ENCODE measurements at regions not wholly inside any gene's neighbourhood (a gene's known extent, or its start where the extent isn't known, plus 50 kb on each side); places are given as distances from the start of the nearest gene placed in this dataset.
A peak's percentile ranks its signal among the peaks of the same experiment; 100 is the strongest.
"Not testable (repeated sequence)": the region's sequence is repeated elsewhere in the genome, so short reads cannot be mapped to it uniquely, and the experiment has no call there.

DNA sequence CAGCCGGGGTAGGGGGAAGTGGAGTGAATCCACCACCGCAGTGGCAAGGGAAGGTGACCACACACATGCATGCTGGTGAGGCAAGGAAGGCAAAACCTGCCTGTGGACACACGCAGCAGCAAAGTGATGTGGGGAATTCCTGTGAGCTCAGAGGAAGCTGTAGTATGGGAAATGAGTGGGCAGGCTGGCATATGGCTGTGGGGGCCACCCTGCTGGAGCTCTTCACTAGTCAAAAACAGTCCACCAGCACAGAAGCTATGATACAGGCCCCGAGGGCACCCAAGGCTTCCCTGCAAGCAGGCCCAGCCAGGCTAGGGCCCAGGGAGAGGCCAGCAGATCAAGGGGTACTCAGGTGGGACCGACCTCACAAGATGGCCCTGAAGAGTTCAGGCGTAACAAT, 239.1 kb downstream of the CHM start:
- DNase-seq (ENCODE audit: insufficient read length, low spot score): no peak
- FAIRE-seq: no peak

DNA sequence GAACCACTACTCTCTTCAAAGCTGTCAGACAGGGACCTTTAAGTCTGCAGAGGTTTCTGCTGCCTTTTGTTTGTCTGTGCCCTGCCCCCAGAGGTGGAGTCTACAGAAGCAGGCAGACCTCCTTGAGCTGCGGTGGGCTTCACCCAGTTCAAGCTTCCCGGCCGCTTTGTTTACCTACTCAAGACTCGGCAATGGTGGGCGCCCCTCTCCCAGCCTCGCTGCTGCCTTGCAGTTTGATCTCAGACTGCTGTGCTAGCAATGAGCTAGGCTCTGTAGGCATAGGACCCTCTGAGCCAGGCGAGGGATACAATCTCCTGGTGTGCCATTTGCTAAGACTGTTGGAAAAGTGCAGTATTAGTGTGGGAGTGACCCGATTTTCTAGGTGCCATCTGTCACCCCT, 275.0 kb downstream of the CHM start:
- not testable (repeated sequence) for FAIRE-seq

DNA sequence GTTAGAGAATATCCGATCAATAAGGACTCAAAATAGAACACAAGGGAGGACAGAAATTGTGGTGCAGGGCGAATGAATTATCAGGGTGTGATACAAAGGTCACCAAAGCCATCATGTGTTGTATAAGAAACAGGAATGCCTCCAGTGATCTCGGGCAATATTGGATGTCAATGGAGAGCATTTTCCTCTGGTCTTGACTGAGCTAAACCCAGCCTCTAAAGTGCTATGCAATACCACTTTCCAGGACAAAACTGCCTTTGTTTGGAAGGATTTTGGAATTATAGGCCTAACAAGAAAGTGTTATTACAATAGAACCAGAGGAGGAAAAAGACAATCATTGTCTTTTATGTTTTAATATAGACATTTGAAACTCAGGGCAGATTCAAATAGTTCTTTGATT, 281.7 kb downstream of the CHM start:
- no peak for DNase-seq (ENCODE audit: insufficient read length, low spot score)
- no peak for FAIRE-seq

More for the DNA sequence above, 275.0 kb downstream of the CHM start:
- not testable (repeated sequence) for DNase-seq (ENCODE audit: insufficient read length, low spot score)

DNA sequence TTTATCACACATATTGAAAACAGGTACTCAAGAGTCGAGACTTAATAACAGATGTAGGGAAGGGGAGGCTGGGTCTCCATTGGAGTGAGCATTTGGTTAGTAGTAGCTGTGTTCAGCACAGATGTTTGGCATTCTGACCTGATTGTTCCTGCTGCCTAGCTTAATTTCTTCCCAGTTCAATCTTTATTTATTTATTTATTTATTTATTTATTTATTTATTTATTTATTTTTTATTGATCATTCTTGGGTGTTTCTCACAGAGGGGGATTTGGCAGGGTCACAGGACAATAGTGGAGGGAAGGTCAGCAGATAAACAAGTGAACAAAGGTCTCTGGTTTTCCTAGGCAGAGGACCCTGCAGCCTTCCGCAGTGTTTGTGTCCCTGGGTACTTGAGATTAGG, 324.3 kb downstream of the CHM start:
- FAIRE-seq; DNase-seq (ENCODE audit: insufficient read length, low spot score): not testable (repeated sequence)

DNA sequence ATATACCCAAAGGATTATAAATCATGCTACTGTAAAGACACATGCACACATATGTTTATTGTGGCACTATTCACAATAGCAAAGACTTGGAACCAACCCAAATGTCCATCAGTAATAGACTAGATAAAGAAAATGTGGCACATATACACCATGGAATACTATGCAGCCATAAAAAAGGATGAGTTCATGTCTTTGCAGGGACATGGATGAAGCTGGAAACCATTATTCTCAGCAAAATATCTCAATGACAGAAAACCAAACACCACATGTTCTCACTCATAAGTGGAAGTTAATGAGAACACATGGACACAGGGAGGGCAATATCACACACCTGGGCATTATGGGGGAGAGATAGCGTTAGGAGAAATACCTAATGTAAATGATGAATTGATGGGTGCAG, 323.8 kb upstream of the POF1B start:
- FAIRE-seq; DNase-seq (ENCODE audit: insufficient read length, low spot score): not testable (repeated sequence)

DNA sequence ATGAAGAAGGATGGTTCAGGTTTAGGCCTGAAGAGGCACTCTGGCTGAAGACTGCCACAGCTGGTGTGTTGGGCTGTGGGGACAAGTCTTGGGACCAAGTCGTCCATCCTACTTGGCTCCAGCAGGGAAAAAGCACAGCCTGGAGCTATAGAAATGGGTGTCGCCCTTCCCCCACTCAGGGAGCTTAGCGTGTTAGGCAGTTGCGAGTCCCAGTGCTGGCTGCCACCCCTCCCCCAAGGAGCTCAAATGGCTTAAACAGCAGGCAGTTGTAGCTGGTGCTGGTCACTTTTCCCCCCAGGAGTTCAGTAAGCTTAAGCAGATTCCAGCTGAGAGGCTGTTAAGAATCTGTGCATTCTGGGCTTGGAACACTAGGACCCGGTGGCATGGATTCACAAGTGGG, 319.5 kb upstream of the POF1B start:
- FAIRE-seq (no peak), DNase-seq (ENCODE audit: insufficient read length, low spot score) (no peak)

DNA sequence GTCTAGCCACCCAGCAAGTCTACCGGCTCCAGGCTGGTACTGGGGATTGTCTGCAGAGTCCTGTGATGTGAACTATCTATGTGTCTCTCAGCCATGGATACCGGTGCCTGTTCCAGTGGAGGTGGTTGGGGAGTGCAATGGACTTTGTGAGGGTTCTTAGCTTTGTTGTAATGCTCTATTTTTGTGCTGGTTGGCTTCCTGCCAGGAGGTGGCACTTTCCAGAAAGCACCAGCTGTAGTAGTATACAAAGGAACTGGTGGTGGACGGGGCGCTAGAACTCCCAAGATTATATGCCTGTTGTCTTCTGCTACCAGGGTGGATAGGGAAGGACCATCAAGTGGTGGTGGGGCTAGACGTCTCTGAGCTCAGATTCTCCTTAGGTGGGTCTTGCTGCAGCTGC, 306.4 kb upstream of the POF1B start:
- no peak for DNase-seq (ENCODE audit: insufficient read length, low spot score)
- no peak for FAIRE-seq

DNA sequence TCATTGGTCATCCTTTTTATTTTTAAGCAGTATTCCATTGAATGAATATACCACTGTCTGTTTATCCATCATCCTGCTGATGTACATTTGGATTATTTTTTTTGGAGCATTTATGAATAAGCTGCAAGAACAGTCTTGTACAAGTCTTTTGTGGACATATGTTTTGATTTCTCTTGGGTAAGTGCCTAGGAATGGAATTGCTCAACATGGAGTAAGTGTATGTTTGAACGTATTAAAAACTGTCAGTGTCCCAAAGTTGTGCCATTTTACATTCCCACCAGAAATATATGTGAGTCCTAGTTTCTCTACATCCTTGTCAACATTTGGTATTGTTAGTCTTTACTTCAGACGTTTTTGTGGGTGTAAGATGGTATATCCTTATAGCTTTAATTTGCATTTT, 287.0 kb upstream of the POF1B start:
- FAIRE-seq: no peak
- no peak for DNase-seq (ENCODE audit: insufficient read length, low spot score)

DNA sequence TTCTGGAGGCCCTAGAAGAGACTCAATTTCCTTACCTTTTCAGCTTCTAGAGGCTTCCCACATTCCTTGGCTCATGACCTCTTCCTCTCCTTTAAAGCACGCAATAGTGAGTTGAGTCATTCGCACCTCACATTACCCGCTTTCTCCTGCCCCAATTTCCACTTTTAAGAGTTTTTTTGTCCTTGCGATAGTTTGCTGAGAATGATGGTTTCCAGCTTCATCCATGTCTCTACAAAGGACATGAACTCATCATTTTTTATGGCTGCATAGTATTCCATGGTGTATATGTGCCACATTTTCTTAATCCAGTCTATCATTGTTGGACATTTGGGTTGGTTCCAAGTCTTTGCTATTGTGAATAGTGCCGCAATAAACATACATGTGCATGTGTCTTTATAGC, 284.5 kb upstream of the POF1B start:
- FAIRE-seq; DNase-seq (ENCODE audit: insufficient read length, low spot score): not testable (repeated sequence)

DNA sequence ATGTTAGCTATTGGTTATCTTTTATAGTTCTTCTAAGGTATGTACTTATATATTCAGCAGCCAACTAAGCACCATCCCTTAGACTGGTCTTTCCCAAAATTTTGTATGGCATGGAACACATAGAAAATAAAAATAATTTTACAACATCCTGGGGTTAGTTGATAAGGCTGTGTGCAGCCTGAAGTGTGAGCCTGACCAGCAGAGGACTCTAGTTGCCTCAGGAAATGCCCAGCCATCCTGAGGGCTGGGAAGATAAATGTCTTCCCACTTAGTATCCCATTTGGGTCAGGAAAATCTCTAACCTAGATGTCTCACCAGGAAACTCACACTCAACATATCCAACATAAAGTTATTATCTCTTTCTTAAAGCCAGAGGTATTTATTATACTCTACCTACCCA, 251.4 kb upstream of the POF1B start:
- DNase-seq (ENCODE audit: insufficient read length, low spot score) (no peak), FAIRE-seq (no peak)

DNA sequence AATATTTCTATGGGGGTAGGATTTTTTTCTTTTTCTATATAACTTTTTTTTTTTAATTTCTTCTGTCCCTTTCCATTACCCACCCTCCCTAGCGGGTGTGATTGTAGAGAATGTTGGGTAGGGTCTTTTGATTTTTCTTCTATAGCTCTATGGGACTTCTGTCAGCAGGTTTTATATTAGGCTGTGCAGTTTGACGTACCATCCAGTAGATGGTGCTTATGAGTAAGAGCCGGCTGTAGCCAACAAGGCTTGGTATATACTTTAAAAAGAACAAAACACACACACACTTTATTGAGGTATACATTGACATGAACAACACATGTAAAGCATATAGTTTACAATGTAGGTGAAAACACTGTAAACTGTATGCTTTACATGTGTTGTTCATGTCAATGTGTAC, 247.9 kb upstream of the POF1B start:
- FAIRE-seq (no peak), DNase-seq (ENCODE audit: insufficient read length, low spot score) (no peak)

DNA sequence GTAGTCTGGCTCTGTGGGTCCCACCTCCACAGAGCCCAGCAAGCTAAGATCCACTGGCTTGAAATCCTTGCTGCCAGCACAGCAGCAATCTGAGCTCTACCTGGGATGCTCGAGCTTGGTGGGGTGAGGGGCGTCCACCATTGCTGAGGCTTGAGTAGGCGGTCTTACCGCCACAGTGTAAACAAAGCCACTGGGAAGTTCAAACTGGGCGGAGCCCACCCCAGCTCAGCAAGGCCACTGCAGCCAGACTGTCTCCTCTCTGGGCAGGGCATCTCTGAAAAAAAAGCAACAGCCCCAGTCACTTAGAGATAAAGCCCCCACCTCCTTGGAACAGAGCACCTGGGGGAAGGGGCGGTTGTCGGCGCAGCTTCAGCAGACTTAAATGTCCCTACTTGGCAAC, 243.2 kb upstream of the POF1B start:
- FAIRE-seq (no peak), DNase-seq (ENCODE audit: insufficient read length, low spot score) (no peak)

DNA sequence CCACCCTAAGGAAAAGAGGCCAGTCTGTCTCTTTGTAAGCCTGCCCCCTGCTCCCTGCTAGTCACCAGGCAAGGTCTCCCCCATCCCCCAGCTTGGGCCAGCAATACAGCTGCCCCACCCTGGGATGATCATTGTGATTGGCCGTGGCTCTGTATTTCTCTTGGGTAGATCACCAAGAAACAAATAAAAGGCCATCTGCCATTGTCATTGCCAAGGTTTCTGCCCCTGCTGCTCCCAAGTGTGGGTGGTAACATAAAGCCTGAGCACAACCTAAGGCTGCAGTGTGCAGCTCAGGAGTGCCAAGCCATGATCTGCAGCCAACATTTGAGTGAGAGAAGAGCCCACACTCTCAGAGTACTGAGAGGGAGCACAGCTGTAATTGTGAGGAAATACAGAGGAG, 241.0 kb upstream of the POF1B start:
- DNase-seq (ENCODE audit: insufficient read length, low spot score): no peak

DNA sequence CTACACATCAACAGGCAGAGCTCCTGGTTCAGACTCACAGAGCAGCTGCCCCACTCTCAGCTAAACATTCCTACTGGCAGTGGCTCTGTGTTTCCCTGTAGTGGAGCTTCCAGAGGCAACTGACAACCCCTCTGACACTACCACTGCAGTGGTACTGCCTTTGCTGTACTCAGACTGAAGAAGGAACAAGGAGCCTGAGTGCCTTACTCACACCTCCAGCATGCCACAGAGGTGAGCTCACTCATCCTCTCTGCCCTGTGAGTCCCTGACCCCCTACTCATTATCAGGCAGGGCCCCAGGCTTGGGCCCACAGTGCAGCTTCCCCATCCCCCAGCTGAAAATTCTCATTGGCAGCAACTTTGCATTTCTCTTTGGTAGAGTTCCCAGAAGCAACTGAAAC, 240.5 kb upstream of the POF1B start:
- FAIRE-seq (no peak), DNase-seq (ENCODE audit: insufficient read length, low spot score) (no peak)

More for the DNA sequence above, 241.0 kb upstream of the POF1B start:
- no peak for FAIRE-seq

DNA sequence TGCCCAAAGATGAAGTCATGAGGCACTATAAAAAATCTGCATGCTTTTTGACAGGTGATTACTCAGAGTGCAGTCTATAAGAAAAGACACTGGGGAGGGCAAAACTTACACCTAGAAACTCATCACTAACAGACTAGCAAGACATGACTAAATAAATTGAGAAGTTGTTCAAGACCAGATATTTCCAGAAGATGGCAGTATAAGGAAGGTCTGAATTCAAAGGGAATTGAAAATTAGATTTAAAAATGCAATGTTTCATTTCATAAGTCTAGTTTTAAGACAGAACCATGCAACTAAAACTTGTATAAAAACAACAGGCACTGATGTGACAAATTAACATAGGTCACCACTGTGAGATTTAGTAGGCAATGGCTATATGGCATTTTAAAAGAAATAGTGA, 232.5 kb upstream of the POF1B start:
- FAIRE-seq (no peak), DNase-seq (ENCODE audit: insufficient read length, low spot score) (peak; percentile 0)

DNA sequence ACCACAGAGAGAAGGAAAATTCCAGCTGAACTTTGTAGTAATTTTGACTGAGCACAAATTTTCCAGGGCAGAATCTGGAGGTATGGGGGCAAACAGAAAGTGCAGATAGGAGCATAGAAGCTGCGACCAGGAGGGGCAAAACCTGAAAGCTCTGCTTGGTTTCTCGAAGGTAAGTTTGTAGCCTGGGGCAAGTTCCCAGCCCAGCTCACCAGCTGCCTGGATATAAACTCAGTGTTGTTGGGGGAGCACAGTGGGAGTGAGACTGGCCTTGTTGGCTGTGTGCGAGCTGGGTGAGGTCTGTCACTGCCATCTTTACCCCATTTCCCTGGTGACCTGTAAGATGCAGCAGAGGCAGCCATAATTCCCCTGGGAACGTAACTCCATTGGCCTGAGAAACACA, 213.5 kb upstream of the POF1B start:
- no peak for FAIRE-seq
- DNase-seq (ENCODE audit: insufficient read length, low spot score): no peak

DNA sequence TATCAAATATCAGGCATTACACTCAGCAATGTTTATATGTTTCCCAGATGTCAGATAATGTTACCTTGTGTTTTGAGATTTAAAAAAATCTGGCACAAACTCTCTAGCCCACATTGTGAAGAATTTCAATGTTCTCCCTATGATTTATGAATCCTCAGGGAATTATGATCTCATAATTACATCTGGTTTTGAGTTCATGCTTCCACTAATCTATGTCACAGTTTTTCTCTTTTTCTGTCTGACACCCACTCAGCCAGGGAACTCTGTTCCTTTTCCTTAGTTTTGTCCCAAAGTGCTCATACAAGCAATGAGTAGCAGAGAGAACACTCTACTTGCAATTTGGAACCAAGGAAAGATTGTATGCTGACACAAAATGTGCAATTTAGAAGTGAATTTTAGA, 212.1 kb upstream of the POF1B start:
- FAIRE-seq (no peak), DNase-seq (ENCODE audit: insufficient read length, low spot score) (no peak)

DNA sequence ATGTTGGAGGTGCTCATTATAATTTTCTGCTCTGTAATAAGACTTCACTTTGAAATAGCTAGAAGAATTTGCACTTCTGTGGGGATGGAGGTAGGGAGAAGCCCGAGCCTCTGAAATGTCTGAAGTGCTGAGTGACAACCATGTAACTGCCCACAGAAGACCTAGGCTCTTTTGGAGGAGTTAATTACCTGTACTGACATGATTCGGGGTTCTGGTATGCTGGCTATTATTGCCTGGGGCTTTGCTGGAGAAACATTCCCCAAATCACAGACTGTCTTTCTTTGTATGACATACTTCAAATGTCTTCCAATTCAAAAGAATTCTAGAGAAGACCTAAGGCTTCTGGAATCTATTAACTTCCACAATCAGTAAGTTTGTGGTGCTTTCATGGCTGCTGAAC, 211.2 kb upstream of the POF1B start:
- FAIRE-seq: no peak
- no peak for DNase-seq (ENCODE audit: insufficient read length, low spot score)

DNA sequence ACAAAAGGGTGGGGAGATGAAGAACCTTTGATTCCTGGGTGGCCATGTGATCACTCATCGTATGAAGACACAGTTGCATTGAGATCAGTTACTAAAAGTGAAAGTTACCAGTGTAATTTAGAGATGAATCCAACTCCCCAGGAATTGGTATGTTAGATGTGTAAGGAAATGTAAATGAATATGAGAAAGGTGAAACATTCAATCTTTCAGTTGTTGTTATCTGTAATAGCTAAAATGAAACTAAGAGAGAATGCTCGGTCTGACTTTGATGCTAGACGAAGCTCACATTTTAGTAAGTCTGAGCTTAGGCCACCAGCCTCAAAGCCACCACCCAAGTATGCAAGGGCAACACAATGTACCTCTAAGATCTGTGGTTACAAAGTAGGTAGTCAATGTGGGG, 194.3 kb upstream of the POF1B start:
- FAIRE-seq: no peak
- DNase-seq (ENCODE audit: insufficient read length, low spot score): no peak

DNA sequence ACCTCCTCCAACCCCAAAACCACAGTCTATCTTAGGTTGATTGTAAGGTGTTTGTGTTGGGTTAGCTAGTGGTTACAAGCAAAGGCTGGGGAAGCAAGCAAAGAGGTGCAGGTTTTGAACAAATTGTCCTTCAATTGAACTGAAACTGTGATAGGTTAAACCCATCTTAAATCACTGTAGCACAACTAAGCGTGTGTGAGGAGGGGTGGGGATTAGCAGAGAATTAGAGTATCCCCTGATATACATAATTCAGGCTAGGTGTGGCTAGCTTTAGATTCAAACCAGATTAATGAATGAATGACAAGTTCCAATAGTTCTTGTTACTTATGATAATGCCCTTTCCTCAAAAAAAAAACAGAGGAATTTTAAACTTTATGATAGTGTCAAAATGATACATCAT, 191.0 kb upstream of the POF1B start:
- no peak for FAIRE-seq
- no peak for DNase-seq (ENCODE audit: insufficient read length, low spot score)

DNA sequence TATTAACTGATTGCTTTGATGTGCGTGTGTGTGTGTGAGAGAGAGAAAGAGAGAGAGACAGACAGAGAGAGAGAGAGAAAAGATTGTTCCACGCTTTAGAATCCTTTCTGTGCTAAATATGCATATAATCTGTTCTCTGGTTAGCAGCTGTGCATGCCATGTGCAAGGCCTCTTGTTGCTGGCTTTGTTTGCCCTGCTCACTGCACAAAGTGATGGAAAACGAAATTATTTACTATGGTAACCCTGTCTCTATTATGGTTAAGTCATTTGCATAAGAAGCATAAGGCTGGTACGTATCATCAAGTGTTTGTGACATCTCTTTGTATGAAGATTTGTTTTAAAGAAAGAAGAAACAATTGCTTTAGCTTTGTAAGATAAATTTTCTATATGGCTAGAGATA, 190.2 kb upstream of the POF1B start:
- FAIRE-seq (no peak), DNase-seq (ENCODE audit: insufficient read length, low spot score) (no peak)

DNA sequence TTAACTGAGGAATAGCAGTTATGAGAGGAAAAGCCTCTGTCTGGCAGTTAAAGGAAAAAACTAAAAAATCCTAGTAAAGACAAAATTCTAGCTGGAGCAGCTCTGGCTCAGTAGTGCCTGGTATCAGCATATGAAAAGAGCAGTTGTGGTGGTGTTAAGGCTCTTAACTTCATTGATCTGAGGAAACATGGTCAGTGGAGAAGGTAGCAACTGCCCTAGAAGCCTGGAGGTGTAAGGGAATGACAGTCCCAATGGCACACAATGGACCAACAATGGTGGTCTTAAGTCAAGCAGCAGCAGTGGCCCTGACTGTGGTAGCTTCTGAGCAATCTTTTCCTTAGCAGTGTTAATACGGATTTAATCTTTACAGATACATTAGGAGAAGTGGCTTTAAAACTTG, 189.6 kb upstream of the POF1B start:
- DNase-seq (ENCODE audit: insufficient read length, low spot score) (no peak), FAIRE-seq (no peak)

DNA sequence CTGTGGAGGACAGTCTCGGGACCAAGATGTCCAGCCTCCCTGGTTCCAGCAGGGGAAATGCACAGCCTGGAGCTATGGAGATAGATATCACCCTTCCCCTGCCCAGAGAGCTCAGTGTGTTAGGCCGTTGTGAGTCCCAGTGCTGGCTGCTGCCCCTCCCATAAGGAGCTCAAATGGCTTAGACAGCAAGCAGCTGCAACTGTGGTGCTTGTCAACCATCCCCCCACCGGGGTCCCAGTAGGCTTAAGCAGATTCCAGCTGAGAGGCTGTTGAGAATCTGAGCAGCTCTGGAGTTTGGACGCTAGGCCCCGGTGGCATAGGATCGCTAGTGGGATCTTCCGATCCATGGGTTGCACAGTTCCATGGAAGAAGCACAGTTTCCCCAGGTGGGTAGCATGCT, 181.8 kb upstream of the POF1B start:
- FAIRE-seq: no peak

DNA sequence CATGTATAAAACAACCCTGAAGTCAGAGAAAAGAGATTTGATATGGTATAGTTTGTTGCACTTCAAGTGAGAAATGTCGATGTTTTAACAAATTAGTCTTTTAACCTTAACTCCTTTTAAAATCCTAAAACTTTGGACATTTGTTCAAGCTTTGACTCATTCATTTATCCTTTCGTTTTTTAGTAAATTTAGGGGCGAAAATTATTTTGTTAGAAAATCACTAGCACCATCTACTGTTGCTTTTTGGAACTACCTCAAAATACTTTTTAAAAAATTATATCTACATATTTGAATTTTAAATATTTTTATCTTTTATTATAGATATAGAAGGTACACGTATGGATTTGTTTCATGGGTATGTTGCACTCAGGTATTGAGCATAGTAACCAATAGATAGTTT, 165.1 kb upstream of the POF1B start:
- FAIRE-seq: no peak
- DNase-seq (ENCODE audit: insufficient read length, low spot score): no peak

More for the DNA sequence above, 181.8 kb upstream of the POF1B start:
- no peak for DNase-seq (ENCODE audit: insufficient read length, low spot score)
